ENCODE measurements at regions not wholly inside any gene's neighbourhood (a gene's known extent, or its start where the extent isn't known, plus 50 kb on each side); places are given as distances from the start of the nearest gene placed in this dataset.

DNA sequence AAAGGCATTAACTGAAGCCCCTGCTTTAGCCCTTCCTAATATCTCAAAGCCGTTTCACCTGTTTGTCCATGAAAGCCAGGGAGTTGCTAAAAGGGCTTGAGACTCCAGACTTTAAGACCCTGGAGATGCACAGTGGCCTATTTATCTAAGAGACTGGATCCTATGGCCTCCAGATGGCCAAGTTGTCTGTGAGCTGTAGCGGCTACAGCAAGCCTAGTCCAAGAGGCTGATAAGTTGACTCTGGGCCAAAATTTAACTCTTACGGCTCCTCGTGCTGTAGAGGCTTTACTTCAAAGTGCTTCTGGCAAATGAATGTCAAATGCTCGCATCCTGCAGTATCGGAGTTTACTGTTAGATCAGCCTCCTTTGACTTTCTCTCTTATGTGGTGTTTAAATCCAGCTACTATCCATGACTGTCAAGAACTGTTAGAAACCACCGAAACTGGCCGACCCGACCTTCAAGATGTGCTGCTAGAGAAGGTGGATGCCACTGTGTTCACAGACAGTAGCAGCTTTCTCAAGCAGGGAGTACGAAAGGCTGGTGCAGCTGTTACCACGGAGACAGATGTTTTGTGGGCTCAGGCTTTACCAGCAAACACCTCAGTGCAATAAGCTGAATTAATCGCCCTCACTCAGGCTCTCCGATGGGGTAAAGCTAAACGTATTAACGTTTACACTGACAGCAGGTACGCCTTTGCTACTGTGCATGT is 336.7 kb upstream of the CNTNAP5 start:
- TF ChIP-seq, protein P1, sequence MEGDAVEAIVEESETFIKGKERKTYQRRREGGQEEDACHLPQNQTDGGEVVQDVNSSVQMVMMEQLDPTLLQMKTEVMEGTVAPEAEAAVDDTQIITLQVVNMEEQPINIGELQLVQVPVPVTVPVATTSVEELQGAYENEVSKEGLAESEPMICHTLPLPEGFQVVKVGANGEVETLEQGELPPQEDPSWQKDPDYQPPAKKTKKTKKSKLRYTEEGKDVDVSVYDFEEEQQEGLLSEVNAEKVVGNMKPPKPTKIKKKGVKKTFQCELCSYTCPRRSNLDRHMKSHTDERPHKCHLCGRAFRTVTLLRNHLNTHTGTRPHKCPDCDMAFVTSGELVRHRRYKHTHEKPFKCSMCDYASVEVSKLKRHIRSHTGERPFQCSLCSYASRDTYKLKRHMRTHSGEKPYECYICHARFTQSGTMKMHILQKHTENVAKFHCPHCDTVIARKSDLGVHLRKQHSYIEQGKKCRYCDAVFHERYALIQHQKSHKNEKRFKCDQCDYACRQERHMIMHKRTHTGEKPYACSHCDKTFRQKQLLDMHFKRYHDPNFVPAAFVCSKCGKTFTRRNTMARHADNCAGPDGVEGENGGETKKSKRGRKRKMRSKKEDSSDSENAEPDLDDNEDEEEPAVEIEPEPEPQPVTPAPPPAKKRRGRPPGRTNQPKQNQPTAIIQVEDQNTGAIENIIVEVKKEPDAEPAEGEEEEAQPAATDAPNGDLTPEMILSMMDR (IDR thresholded peaks at IDR 0.05; ENCODE audit: borderline replicate concordance, extremely low read depth, low read length, poor library complexity, severe bottlenecking): no peak
- no peak for TF ChIP-seq EZH2 (IDR thresholded peaks at IDR 0.05; ENCODE audit: borderline replicate concordance, low read depth, low read length, severe bottlenecking)

Measured in DND-41 (cell line).